Islet of Langerhans (tissue), 1 donor: ENCODE measurements at regions not wholly inside any gene's neighbourhood (a gene's known extent, or its start where the extent isn't known, plus 50 kb on each side); places are given as distances from the start of the nearest gene placed in this dataset.
"Not testable (repeated sequence)": the region's sequence is repeated elsewhere in the genome, so short reads cannot be mapped to it uniquely, and the experiment has no call there.

Experiments
- FAIRE-seq: peaks from one replicate; lab custom pipeline; 2011; peaks lifted over from hg19 to GRCh38; lab: Jason Lieb, UNC

DNA sequence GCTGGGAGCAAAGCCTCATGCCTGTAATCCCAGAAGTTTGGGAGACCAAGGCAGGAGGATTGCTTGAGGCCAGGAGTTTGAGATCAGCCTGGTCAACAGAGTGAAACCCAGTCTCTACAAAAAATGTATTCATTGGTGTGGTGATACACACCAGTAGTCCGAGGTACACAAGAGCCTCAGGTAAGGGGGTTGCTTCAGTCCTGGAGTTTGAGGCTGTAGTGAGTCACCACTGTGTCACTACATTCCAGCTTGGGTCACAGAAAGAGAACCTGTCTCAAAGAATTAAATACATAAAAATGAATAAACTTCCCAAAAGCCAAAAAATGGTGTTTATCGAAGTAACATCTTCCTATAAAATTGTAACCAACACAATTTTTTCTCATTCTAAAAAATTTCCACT lies 568.1 kb upstream of the LINC00305 start:
- no peak for FAIRE-seq

DNA sequence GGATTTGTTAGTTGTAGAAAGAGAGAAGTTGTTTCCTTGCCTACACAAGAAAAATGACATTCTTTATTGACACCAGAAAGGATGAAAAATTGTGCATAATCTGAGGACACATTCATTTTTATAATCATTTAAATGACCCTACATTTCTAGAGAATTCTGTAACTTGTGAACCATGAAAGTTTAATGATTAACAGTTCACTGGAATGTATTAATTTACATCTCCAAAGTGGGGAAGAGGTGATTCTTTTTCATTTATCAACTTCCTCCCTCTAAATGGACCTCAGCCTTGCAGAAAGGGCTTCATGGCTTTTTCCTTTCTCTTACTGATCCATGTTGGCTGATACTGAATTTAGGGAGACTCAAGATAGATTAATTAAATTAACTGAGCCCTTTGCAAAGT lies 565.2 kb upstream of the LINC00305 start:
- FAIRE-seq, result no peak

DNA sequence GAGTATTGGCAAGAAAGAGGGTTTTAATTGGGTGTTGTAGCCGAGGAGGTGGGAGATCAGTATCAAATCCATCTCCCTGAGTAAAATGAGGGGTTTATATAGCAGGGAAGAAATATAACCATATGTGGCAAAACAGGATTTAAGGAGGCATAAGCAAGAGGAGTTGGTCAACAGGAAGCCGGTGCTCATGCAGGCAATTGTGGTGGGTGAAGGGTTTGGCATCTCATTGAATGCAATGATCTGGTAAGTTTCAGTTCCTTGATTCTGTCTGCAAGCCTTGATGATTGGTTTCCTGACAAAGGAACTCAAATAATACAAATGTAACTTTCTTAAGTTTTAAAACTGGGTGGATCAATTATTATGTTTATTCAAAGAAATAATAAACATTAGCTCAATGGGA lies 564.4 kb upstream of the LINC00305 start:
- FAIRE-seq, result no peak

DNA sequence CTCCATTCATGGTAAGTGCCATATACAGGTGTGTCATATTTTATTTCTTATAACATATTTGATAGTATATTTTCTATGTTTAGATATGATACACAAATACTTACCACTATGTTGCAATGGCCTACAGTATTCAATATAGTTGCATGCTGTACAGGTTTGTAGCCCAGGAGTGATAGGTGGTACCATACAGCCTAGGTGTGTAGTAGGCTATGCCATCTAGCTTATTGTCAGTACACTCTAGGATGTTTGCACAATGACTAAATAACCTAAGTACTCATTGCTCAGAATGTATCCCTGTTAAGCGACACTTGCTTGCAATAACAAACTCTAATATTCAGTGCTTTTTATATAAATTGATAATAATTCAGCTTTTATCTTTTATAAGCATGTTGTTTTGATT lies 563.1 kb upstream of the LINC00305 start:
- FAIRE-seq, result no peak

DNA sequence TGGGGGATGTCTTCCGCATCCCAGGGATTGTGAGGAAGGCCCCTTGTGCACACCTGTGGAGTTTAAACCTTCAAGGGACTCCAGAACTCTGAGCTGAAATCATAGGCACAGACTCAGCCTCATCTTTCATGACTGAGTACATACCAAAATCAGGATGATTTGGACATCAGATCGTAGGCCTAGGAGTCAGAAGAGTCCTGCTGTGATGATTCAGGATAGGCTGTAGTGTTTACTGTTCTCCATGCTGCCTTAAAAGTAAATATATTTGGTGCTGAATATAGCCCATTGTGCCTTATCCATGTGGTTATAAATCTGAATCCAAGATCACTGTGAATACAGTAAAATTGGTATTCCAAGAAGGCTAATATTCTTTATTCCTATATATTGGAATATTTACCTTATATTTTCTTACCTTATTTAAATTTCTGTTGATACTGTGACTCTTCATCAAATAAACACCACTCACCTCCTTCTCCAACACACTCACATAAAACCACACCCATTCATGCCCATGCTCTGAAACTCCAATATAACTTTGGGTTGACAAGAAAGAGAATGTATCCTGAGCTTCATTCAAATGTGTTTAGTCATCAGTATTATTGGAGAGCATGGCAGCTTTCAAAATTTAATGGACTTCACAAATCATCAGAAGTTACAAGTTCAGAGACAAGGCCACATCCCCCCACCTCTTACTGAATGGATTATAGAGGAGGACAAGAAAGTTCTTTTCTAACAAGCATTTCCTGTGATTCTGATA lies 561.4 kb upstream of the LINC00305 start:
- no peak for FAIRE-seq

DNA sequence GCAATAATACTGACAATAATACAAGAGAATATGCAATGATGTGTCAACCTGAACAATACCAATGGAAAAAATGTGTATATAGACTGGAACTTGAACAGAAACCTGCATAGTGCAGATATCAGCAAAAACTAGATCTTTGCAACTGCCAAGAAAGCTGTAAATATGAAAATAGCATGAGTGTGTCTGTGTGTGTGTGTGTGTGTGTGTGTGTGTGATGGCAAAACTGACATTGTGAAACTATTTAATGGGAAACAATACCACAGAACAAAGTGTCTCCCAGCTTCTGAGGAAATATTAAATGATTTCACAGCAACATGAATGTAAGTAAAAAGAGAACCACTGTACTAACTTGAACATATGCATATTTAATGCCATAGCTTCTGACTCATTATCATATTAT lies 558.2 kb upstream of the LINC00305 start:
- no peak for FAIRE-seq

DNA sequence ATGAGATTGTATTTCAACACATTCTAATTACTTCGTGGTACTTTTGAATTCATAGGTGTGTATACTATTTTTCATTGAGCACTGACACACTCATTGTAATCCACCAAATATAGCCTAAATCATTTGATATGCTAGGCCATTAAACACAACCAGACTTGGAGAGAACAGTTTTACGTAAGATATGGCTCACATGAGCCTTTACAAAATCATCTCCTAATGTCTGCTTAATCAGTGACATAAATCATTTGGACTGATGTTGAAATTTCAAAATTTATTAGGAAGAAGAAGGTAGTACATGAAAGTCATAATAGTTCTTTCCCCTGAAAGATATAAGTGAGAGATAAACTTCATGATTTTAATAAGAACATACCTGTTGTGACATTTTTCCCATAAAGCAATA lies 550.2 kb upstream of the LINC00305 start:
- FAIRE-seq, result no peak

DNA sequence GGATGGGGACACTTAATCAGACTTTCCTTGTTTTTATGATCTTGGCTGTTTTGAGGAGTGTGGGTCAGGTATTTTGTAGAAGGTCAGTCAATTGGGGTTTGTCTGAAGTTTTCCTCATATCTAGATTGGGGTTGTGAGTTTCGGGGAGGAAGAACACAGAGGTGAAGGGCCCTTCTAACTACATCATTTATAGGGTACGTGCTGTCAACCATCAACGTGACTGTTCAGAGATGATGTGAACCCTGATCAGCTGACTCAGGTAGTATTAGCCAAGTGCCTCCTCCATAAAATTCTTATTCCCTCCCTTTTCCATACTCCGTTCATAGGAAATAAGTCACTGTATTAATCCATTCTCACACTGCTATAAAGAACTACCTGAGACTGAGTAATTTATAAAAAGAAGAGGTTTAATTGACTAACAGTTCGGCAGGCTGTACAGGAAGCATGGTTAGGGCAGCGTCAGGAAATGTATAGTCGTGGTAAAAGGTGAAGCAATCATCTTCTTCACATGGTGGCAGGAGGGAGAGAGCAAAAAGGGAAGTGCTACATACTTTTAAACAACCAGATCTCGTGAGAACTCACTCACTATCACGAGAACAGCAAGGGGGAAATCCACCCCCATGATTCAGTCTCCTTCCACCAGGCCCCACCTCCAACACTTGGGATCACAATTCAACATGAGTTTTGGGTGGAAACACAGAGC lies 547.1 kb upstream of the LINC00305 start:
- no peak for FAIRE-seq

DNA sequence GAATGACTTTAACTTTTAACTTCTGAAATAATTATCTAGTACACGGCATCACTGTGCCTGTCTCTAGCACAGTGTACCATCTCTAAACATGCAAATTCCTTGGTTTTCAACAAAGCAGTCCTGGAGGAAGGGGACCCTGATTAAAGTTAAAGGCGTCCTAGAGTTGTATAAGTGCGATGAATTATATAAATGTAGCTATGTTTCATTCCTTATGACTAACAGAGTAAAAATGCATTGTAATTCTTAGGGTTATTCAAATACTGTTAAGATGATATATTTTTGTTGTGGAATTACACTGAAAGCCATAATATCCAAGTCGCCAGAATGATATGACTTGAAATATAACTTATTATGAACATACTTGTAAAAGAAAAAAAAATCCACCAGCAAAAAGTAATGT lies 544.9 kb upstream of the LINC00305 start:
- FAIRE-seq, result no peak

DNA sequence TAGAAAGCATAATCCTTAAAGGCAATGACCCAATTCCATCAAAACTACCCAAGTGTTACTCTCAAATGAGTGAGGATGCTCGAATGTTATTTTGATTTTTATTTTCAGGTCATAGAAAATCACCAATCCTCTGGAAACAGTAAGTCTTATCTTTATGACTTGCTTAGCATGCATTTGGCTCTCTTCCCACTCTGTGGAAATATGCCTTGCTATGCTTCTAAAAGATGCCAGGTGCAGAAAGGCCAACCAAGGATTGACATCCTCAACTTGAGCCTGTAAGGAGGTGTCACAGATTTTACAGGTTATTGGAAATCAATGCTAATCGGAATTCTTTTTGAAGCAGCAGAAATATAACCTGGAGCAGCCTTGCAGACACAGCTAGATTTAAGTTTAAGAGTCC lies 543.9 kb upstream of the LINC00305 start:
- FAIRE-seq, result no peak

DNA sequence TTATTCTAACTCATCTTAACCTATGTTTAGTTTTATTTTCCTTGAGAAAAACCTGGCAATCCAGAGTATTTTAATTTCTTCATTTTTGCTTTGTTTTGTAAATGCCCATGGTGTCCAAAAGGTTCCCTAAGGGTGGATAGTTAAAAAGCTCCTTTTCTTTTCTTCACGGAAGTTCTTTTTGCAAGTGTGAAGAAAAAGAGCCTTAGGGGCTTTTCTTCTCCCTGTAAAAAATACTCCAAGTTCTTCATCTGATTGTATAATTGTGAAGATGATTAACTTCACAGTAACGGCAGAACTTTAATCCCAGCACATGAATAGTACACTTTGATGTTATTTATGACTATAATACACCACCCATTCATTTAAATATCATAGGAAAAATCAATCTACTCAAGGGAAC lies 530.2 kb upstream of the LINC00305 start:
- FAIRE-seq, result no peak

DNA sequence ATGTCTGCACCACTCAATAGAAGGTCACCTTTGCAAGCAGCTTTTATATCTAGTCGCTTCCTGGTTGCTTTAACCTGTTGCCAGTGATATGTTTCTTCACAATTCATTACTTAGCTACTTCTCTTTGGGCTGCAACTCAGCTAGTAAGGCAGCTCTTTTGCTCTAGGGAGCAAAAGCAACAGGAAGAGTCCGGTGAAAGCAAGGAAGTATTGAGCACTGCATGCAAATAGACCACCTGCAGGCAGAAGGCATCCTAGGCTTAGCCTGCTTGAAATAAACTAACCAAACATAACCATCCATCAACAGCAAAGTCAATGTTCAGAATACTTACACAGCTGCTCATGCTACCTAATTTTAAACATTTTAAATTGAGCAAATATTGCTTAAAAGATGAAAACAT lies 529.2 kb upstream of the LINC00305 start:
- FAIRE-seq, result no peak

DNA sequence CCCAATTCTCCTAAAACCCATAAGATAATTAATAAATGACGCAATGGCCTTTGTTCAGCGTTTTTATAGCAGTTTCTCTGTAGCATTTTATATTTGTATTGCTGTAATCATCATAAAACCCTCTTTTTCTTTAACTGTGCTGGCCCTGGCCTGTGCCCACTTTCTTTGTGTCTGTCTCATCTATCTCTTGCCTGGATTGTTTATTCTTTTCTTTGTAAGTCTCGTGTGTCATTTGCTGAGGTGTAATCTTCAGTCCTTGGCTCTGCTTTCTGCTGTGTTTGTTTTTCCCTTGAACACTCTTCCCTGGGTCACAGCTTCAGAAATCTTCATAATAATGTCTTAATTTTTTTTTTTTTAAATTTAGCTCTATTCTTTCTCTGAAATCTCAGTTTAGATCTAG lies 525.8 kb upstream of the LINC00305 start:
- no peak for FAIRE-seq

DNA sequence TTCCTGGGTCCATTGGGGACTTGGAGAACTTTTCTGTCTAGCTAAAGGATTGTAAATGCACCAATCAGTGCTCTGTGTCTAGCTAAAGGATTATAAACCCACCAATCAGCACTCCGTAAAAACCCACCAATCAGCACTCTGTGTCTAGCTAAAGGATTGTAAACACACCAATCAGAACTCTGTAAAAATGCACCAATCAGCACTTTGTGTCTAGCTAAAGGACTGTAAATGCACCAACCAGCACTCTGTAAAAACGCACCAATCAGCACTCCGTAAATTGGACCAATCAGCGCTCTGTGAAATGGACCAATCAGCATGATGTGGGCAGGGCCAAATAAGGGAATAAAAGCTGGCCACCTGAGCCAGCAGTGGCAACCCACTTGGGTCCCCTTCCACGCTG lies 522.4 kb upstream of the LINC00305 start:
- not testable (repeated sequence) for FAIRE-seq

DNA sequence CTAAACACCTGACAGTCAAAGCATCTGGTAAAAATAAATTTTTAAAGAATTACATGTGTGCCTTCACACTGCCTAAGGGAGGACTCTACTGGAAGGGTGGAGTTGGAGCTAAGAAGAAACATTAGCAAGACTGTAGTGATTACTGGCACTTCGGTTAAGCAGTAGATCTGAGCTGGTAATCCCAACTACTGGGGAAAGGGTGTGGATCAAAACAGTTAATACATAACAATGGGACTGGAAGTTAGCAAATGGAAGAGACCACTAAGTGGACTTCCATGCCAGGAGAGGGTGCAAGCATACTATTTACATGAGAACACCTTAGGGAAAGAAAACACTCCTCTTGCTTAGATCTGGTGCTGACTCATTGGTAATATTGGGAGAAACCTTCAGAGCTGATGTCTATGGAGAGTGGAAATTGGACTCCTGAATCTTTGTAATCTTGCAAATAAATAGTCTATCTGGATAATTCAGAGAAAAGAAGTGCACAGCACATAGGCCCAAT lies 519.6 kb upstream of the LINC00305 start:
- no peak for FAIRE-seq

DNA sequence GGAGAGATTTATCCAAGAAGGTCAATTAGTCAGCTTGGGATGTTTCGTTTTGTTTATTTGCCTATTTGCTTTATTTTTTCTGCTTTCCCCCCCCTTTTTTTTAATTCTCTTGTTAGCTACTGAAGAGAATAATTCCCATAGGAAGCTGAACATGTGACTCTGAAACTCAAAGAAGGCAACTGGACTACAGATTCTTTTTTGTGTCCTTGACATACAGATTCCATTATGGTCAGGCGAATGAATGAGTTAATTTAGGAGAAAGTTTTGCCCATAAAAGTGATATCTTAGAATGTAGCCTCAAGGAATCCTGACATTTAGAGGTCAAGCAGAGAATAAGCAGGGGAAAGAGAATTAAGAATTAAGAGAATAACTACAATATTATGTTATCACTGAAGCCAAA lies 514.2 kb upstream of the LINC00305 start:
- no peak for FAIRE-seq

DNA sequence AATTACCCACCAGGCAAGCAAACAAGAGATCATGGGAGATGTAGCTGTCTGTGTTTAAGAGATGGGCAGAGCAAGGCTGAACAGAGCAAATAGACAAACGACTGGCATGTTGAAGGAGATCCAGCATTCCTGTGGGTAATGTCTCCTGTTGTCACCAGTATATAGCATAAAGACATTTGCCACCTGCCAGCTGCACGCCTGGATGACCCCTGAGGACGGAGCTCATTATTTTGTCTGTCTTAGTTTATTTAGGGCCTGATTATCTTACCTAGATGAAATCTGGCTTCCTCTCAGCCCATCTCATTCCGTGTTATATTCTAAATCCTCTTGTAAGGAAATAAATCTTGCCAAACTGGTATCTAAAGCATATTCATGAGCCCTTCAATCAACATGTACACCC lies 510.3 kb upstream of the LINC00305 start:
- no peak for FAIRE-seq

DNA sequence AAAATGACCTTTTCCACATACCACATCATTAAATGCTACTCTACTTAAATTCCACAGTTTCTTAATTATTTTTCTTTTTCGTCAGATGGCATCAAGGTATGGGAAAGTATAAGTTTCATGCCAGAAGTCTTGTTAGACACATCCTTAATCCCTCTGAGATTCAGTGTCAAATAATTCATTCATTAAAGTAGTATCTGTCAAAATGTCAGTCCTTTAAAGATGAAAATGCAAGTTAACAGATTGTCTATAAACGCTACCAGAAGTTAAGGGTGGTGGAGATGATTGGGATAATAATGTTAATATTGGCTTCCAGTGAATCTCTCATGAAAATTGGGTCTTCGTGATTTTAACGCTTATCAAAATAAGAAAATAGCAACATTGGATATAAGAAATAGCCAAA lies 504.2 kb upstream of the LINC00305 start:
- FAIRE-seq, result no peak

DNA sequence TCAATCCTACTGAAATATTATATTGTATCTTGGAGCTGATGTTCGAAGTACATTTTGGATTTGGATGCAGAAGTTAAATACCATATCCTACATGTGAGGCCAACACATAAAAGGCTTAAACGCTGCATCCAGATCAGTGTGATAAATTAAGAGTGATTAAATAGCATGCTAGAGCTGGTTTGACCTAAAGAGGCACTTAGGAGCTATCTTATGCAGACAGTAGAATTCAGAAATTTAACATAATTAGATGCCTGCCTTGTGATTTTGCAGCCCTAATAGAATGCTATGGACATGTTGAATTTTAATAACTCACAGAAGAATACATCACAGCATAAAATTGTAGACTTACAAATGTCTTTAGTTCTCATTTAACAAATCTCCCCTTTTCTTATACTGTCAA lies 501.2 kb upstream of the LINC00305 start:
- FAIRE-seq, result no peak

DNA sequence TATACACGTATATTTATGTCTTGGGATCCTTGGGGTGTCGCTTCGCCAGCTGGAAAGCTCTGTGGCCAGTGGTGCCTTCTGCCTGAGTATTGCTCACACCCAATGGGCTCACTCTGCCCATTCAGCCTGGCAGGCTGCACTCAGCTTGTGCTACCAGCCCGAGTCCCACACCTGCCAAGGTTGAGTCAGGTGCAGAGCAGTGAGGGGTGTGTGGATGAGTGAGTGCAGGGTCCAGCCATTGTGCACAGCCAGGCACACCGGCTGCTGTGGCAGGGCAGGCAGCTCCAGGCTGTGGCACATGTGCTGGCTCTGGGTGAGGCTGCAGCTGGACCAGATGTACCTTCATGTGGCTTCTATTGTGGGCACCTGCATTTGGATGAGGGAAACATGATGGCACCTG lies 496.9 kb upstream of the LINC00305 start:
- FAIRE-seq, result no peak

DNA sequence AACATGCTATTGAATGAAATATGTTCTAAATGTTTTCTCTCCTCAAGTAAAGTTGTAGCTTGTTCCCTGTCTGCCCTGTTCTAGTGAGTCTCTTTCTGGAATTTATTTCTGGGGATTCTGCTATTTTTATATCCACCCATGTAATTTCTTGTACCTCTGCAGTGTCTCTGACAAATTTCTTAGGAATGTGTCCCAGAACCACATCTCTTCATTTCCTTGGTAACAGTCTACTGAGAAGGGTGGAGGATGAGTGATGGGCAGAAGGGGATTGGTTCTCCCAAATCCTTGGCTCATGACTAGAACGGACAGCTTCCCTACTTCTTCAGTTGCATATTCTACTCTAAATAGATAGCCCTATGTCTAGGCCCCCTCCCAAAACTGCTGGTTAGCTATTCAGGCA lies 490.6 kb upstream of the LINC00305 start:
- no peak for FAIRE-seq

DNA sequence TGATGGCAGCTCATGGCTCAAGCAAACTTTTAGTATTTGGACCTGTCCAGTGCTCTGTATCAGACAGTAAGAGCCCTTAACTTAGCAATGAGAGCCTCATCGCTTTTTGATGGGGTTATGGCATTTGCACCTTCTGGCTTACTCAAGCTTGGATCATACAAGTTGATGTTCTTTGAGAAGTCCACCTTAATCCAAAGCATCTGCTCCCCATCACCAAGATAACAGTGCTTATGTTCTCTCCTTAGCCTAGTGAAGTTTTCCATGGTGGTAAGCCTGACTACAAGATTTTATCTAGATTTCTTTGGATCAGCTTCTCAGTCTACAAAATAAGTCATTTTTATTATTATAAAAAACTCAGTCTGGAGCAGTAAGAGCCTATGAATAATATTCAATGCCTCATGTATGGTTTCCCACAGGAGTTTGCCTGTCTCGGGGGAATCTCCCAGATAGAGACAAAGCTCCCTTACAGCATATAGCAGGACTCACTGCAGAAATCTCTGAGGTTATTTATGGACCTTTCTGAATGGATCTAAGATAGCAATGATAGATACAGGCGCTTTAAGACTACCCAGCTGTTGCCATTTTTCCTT lies 472.2 kb upstream of the LINC00305 start:
- no peak for FAIRE-seq

DNA sequence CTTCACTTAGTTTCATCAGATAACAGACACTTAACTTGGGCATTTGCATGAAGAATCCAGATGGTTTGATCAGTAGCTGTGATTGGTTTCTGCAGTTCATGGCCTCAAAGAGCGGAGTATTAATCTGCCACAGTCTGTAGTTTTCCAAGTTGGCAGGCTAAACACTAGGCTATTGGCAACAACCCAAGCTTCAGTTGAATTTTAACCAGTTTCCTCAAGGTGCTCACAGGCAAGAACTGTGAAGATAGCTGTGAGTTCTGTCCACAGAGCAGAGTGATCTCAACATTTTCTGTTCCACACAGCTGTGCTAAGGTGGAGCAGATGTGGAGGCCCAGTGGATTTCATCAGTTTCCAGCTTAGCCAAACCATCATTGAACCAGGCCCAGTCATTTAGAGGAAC lies 469.5 kb upstream of the LINC00305 start:
- no peak for FAIRE-seq

DNA sequence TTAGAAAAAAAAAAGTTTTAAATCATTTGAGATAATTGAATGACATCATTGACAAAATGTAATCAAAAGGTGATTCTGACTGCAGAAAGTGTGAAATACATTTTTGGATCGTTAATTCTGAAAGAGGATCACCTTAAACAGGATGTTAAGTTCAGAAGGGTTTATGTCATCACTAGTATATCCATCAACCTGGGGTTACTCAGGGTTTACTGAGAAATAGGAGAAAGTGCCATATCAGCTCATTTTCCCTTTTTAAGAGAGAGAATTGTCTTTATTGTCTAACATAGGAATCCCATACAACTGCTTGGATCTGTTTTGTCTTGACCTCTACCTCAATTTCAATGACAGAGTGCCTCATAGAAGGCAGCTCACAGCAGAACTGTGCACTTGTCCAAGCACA lies 466.1 kb upstream of the LINC00305 start:
- FAIRE-seq, result no peak
